HepG2 (cell line): ENCODE measurements at regions not wholly inside any gene's neighbourhood (a gene's known extent, or its start where the extent isn't known, plus 50 kb on each side); places are given as distances from the start of the nearest gene placed in this dataset.

Experiments
- ATAC-seq: fragments of 200-7000 bp; cut with Tn5 transposase; 3 replicates; pipeline ENCODE4 v1.9.1; 2020; ENCODE audit warnings: mild to moderate bottlenecking, moderate library complexity
- BruUV-seq: library from RNA; stranded (reverse); fragments of 400-500 nt; replicated peaks from 2 replicates; lab custom pipeline; 2021; lab: Mats Ljungman, UMichigan
- CTCF ChIA-PET: fragments of 300-600 bp; formaldehyde crosslinking; extraction: SDS; loops from one replicate; lab custom pipeline; 2021; ENCODE audit warnings: low total read pairs, inconsistent platforms, low intra/inter-chr PET ratio; lab: Yijun Ruan, JAX
- POLR2A ChIA-PET: fragments of 350-600 bp; sonication (Branson Sonifier 250); formaldehyde crosslinking; loops from one replicate; lab custom pipeline; 2020; ENCODE audit warnings: antibody characterized with exemption, inconsistent platforms; lab: Yijun Ruan, JAX
- DNase-seq: peaks from one replicate; pipeline ENCODE4 v3.0.0-alpha.2; 2015; ENCODE audit warnings: low spot score
- FAIRE-seq: peaks from 3 replicates; lab custom pipeline; 2011; peaks lifted over from hg19 to GRCh38; lab: Jason Lieb, UNC
- H2AFZ ChIP-seq: one replicate; pipeline ENCODE4 v1.6.1; 2011; ENCODE audit warnings: low read length, inconsistent platforms
- H3K27ac ChIP-seq: fragments of 300-600 bp; 3 replicates; pipeline ENCODE4 v1.8.0; 2011; ENCODE audit warnings: mixed run types, mild to moderate bottlenecking, mixed read lengths, low read length, inconsistent platforms; ENCODE audit not compliant: insufficient read depth; ENCODE audit errors: extremely low read length
- H3K27me3 ChIP-seq, 2 experiments: fragments of 200-600 bp in 1 of 2; 2 replicates in 1 of 2; 3 replicates in 1 of 2; pipeline versions ENCODE4 v1.6.0 to v1.8.0; 2011; ENCODE audit warnings: low read length in 2 of 2, mild to moderate bottlenecking in 2 of 2, moderate library complexity in 2 of 2, inconsistent platforms in 1 of 2; ENCODE audit not compliant: insufficient read depth in 2 of 2, control insufficient read depth in 1 of 2
- H3K36me3 ChIP-seq, 2 experiments: fragments of 200-600 bp in 1 of 2; replicated peaks in 1 of 2; 2 replicates in 1 of 2; 3 replicates in 1 of 2; pipeline versions ENCODE4 v1.5.1 to v1.8.0; 2011; ENCODE audit warnings: low read length in 2 of 2, inconsistent platforms in 1 of 2; ENCODE audit not compliant: insufficient read depth in 2 of 2, control insufficient read depth in 1 of 2
- H3K4me1 ChIP-seq: 2 replicates; pipeline ENCODE4 v1.5.1; 2012; ENCODE audit warnings: low read length, inconsistent platforms; ENCODE audit not compliant: insufficient read depth
- H3K4me2 ChIP-seq: 2 replicates; pipeline ENCODE4 v1.6.0; 2011; ENCODE audit warnings: low read depth, low read length, inconsistent platforms
- H3K4me3 ChIP-seq, 3 experiments: fragments of 200-600 bp in 1 of 3; sonication (generic), shearing (Covaris generic) in 1 of 3; replicated peaks in 1 of 3; 2 replicates each; pipeline ENCODE4 v1.5.1; 2011 to 2016; ENCODE audit warnings: low read length in 3 of 3, inconsistent platforms in 2 of 3, low read depth in 2 of 3, mild to moderate bottlenecking in 2 of 3, control low read depth in 1 of 3, mixed read lengths in 1 of 3; ENCODE audit not compliant: insufficient read depth in 1 of 3
- H3K79me2 ChIP-seq: one replicate; pipeline ENCODE4 v1.6.1; 2011; ENCODE audit warnings: low read length, inconsistent platforms; ENCODE audit not compliant: insufficient read depth
- H3K9ac ChIP-seq: 2 replicates; pipeline ENCODE4 v1.6.0; 2011; ENCODE audit warnings: mild to moderate bottlenecking, low read depth, low read length, inconsistent platforms; ENCODE audit not compliant: insufficient read depth
- H3K9me3 ChIP-seq: 2 replicates; pipeline ENCODE4 v1.5.1; 2012; ENCODE audit warnings: mild to moderate bottlenecking, low read length
- H4K20me1 ChIP-seq: 2 replicates; pipeline ENCODE4 v1.6.0; 2011; ENCODE audit warnings: inconsistent platforms, mild to moderate bottlenecking, low read length, moderate library complexity; ENCODE audit not compliant: insufficient read depth
- DNMT3B ChIP-seq: conservative IDR thresholded peaks from 2 replicates; pipeline ENCODE4 v1.6.1; 2016; ENCODE audit warnings: missing biosample characterization, control low read depth
- ELF4 ChIP-seq: sonication (generic); formaldehyde crosslinking; IDR thresholded peaks from 2 replicates; pipeline ENCODE4 v1.5.0; 2020; ENCODE audit warnings: missing genetic modification reagents, mild to moderate bottlenecking, moderate library complexity, borderline replicate concordance
- MATR3 ChIP-seq: sonication (generic); formaldehyde crosslinking; IDR thresholded peaks from 2 replicates; pipeline ENCODE4 v1.4.0; 2020; ENCODE audit warnings: missing genetic modification reagents
- NFE2L2 ChIP-seq: fragments of 150-350 bp; IDR thresholded peaks from 2 replicates; pipeline ENCODE4 v1.6.1; 2014; ENCODE audit warnings: low read length
- SRF ChIP-seq: IDR thresholded peaks from 2 replicates; pipeline ENCODE4 v1.6.1; 2011; ENCODE audit warnings: mild to moderate bottlenecking, low read depth, low read length, moderate library complexity
- YY1 ChIP-seq: IDR thresholded peaks from 2 replicates; pipeline ENCODE4 v1.6.1; 2011; ENCODE audit warnings: low read length, low read depth, moderate library complexity, mild to moderate bottlenecking; ENCODE audit not compliant: insufficient read depth, insufficient replicate concordance
- ZBTB40 ChIP-seq, 2 experiments: fragments of 450-650 bp in 1 of 2; sonication (generic) in 1 of 2; formaldehyde crosslinking in 1 of 2; IDR thresholded peaks; 2 replicates each; pipeline versions ENCODE4 v1.6.1 to v1.8.0; 2016 to 2022; ENCODE audit warnings: antibody characterized with exemption in 1 of 2, mild to moderate bottlenecking in 1 of 2, missing genetic modification reagents in 1 of 2
- ZC3H4 ChIP-seq: sonication (generic); formaldehyde crosslinking; IDR thresholded peaks from 2 replicates; pipeline ENCODE4 v1.4.0; 2020; ENCODE audit warnings: missing genetic modification reagents, borderline replicate concordance
- ZFP36L2 ChIP-seq: sonication (generic); formaldehyde crosslinking; IDR thresholded peaks from 2 replicates; pipeline ENCODE4 v1.4.0; 2020; ENCODE audit warnings: missing genetic modification reagents
- ZNF362 ChIP-seq: sonication (generic); formaldehyde crosslinking; IDR thresholded peaks from 2 replicates; pipeline ENCODE4 v1.4.0; 2020; ENCODE audit warnings: missing genetic modification reagents, mild to moderate bottlenecking, borderline replicate concordance
- ZNF513 ChIP-seq: sonication (generic); formaldehyde crosslinking; conservative IDR thresholded peaks from 2 replicates; pipeline ENCODE4 v1.5.0; 2020; ENCODE audit warnings: missing genetic modification reagents
- ZNF713 ChIP-seq: sonication (generic); formaldehyde crosslinking; IDR thresholded peaks from 2 replicates; pipeline ENCODE4 v1.4.0; 2020; ENCODE audit warnings: mild to moderate bottlenecking, missing genetic modification reagents
- ZNF766 ChIP-seq: sonication (generic); formaldehyde crosslinking; IDR thresholded peaks from 2 replicates; pipeline ENCODE4 v1.5.0; 2020; ENCODE audit warnings: missing genetic modification reagents, borderline replicate concordance
- ZSCAN9 ChIP-seq: IDR thresholded peaks from 2 replicates; pipeline ENCODE4 v1.6.1; 2016; ENCODE audit warnings: borderline replicate concordance
- WGBS: methylation state at CpG from one replicate; pipeline ENCODE4 v1.1.6; 2017; ENCODE audit warnings: low lambda C conversion rate; 5-methylcytosine and 5-hydroxymethylcytosine counted together
- in situ Hi-C: cut with HindIII; loops from 2 replicates; pipeline ENCODE4 v1.10.0; 2017; ENCODE audit warnings: low pct_unique_long_range_greater_than_20kb; ENCODE audit not compliant: extremely low pct_ligation_motif_present
- intact Hi-C: fragments of 100-400 bp; cut with micrococcal nuclease; formaldehyde crosslinking; loops from one replicate; pipeline ENCODE4 v1.10.0; 2022; ENCODE audit not compliant: unreplicated experiment

GRCh38 chr16:79867425-79867997, 267.0 kb upstream of the MAF start:
- no peaks in the 10 kb centered on the region for H3K9me3 ChIP-seq
- DNase-seq: no peak
- no peak for FAIRE-seq
- H3K36me3 ChIP-seq: no peaks in the 10 kb centered on the region
- H3K4me2 ChIP-seq: no peak overlapping the region
- no peak for TF ChIP-seq ZFP36L2
- no peak for TF ChIP-seq NFE2L2
- no peak for TF ChIP-seq ZC3H4 (CRISPR knock-in tag)
- no peak for TF ChIP-seq ZBTB40 (IDR thresholded peaks at IDR 0.05)
- TF ChIP-seq ZBTB40 (CRISPR knock-in tag; IDR thresholded peaks at IDR 0.05): no peak
- TF ChIP-seq YY1: no peak
- TF ChIP-seq ZNF362 (CRISPR knock-in tag): no peak
- TF ChIP-seq ZNF766: no peak
- no peak for TF ChIP-seq DNMT3B (CRISPR knock-in tag)
- no peak for TF ChIP-seq ZSCAN9 (CRISPR knock-in tag)
- TF ChIP-seq ZNF513 (CRISPR knock-in tag): no peak
- no peak for TF ChIP-seq MATR3 (CRISPR knock-in tag)
- no peak for TF ChIP-seq ZNF713 (CRISPR knock-in tag)
- no peak for TF ChIP-seq SRF
- TF ChIP-seq ELF4 (CRISPR knock-in tag): no peak
- TF ChIP-seq, all 625 proteins: peak for 0
- in situ Hi-C loops (no loop called here), intact Hi-C loops (no loop called here)
- ChIA-PET CTCF (no interaction called here), POLR2A (no interaction called here)
- no peak overlapping the region for H3K27ac ChIP-seq
- H2AFZ ChIP-seq: no peak overlapping the region
- BruUV-seq: no TSS peak
- ATAC-seq: no peak
- no peak overlapping the region for H3K9ac ChIP-seq
- H3K79me2 ChIP-seq: no peaks in the 10 kb centered on the region
- H3K4me1 ChIP-seq: no peaks in the 10 kb centered on the region
- WGBS: 38% methylated on average over 4 of the region's 4 CpGs
- H3K27me3 ChIP-seq: no peaks in the 10 kb centered on the region
- no peak overlapping the region for H3K4me3 ChIP-seq
- H4K20me1 ChIP-seq: no peaks in the 10 kb centered on the region
